HFFc6 (cell line): ENCODE measurements at regions not wholly inside any gene's neighbourhood (a gene's known extent, or its start where the extent isn't known, plus 50 kb on each side); places are given as distances from the start of the nearest gene placed in this dataset.
"Not testable (repeated sequence)": the region's sequence is repeated elsewhere in the genome, so short reads cannot be mapped to it uniquely, and the experiment has no call there.

Experiments
- DNase-seq: peaks from one replicate; pipeline ENCODE4 v3.0.0-alpha.2; 2018
- H3K27ac Mint-ChIP-seq: 2 replicates; pipeline ENCODE4 v1.8.0; 2020; ENCODE audit warnings: mild to moderate bottlenecking, mixed read lengths
- H3K27me3 Mint-ChIP-seq: 2 replicates; pipeline ENCODE4 v1.8.0; 2021; ENCODE audit warnings: mild to moderate bottlenecking, moderate library complexity, mixed read lengths; ENCODE audit not compliant: insufficient read depth
- H3K36me3 Mint-ChIP-seq: 2 replicates; pipeline ENCODE4 v1.8.0; 2021; ENCODE audit warnings: low read depth, mixed read lengths
- H3K4me1 Mint-ChIP-seq: 2 replicates; pipeline ENCODE4 v1.8.0; 2020; ENCODE audit warnings: low read depth, mixed read lengths
- H3K4me3 Mint-ChIP-seq: 2 replicates; pipeline ENCODE4 v1.8.0; 2020; ENCODE audit warnings: mild to moderate bottlenecking, moderate library complexity, mixed read lengths
- H3K9me3 Mint-ChIP-seq: 2 replicates; pipeline ENCODE4 v1.8.0; 2020; ENCODE audit warnings: mild to moderate bottlenecking, mixed read lengths
- CTCF ChIP-seq: fragments of 200-600 bp; sonication (generic); IDR thresholded peaks from 2 replicates; pipeline ENCODE4 v1.5.0; 2021; ENCODE audit warnings: antibody characterized with exemption, mild to moderate bottlenecking

GRCh38 chr10:27344568-27345454 is 104.2 kb upstream of the ACBD5 start:
- H3K4me3 Mint-ChIP-seq = no peak overlapping the region
- H3K36me3 Mint-ChIP-seq = no peaks in the 10 kb centered on the region
- DNase-seq = no peak
- H3K27me3 Mint-ChIP-seq = peaks cover 20% of the 10 kb centered on the region
- TF ChIP-seq CTCF = no peak
- H3K4me1 Mint-ChIP-seq = no peaks in the 10 kb centered on the region
- H3K27ac Mint-ChIP-seq = no peak overlapping the region
- H3K9me3 Mint-ChIP-seq = no peaks in the 10 kb centered on the region

GRCh38 chr10:27341001-27341400 is 100.4 kb upstream of the ACBD5 start:
- DNase-seq = no peak
- Mint-ChIP-seq H3K27me3 (peaks cover 8% of the 10 kb centered on the region), H3K9me3 (no peaks in the 10 kb centered on the region), H3K36me3 (no peaks in the 10 kb centered on the region), H3K4me3 (no peak overlapping the region), H3K4me1 (no peaks in the 10 kb centered on the region), H3K27ac (no peak overlapping the region)
- TF ChIP-seq CTCF = no peak

- H3K27ac Mint-ChIP-seq, H3K36me3 Mint-ChIP-seq, H3K27me3 Mint-ChIP-seq: not testable (repeated sequence)
Measured at GRCh38 chr10:27335246-27335645, 94.6 kb upstream of the ACBD5 start.

GRCh38 chr10:27330074-27330473 is 89.5 kb upstream of the ACBD5 start:
- DNase-seq = no peak
- Mint-ChIP-seq H3K27ac (no peak overlapping the region), H3K9me3 (no peaks in the 10 kb centered on the region), H3K4me1 (no peaks in the 10 kb centered on the region), H3K27me3 (peaks cover 12% of the 10 kb centered on the region), H3K4me3 (no peak overlapping the region), H3K36me3 (no peaks in the 10 kb centered on the region)
- no peak for TF ChIP-seq CTCF

More at GRCh38 chr10:27335246-27335645, 94.6 kb upstream of the ACBD5 start:
- not testable (repeated sequence) for DNase-seq, H3K4me1 Mint-ChIP-seq, H3K9me3 Mint-ChIP-seq, H3K4me3 Mint-ChIP-seq

- no peaks in the 10 kb centered on the region for H3K9me3 Mint-ChIP-seq
- H3K4me1 Mint-ChIP-seq = no peaks in the 10 kb centered on the region
- H3K4me3 Mint-ChIP-seq = no peak overlapping the region
- DNase-seq = no peak
- H3K27ac Mint-ChIP-seq = no peak overlapping the region
- H3K27me3 Mint-ChIP-seq = peaks cover 12% of the 10 kb centered on the region
- no peak for TF ChIP-seq CTCF
- no peaks in the 10 kb centered on the region for H3K36me3 Mint-ChIP-seq
Measured at GRCh38 chr10:27328946-27329345, 88.3 kb upstream of the ACBD5 start.

- H3K9me3 Mint-ChIP-seq, H3K27ac Mint-ChIP-seq, H3K4me3 Mint-ChIP-seq, H3K36me3 Mint-ChIP-seq, H3K27me3 Mint-ChIP-seq, DNase-seq, H3K4me1 Mint-ChIP-seq: not testable (repeated sequence)
Measured at GRCh38 chr10:27326748-27327147, 86.2 kb upstream of the ACBD5 start.
